CD14-positive monocyte (primary cell): ENCODE measurements at regions not wholly inside any gene's neighbourhood (a gene's known extent, or its start where the extent isn't known, plus 50 kb on each side); places are given as distances from the start of the nearest gene placed in this dataset.

Source experiments
- DNase-seq, 3 donors: peaks; one replicate each; pipeline ENCODE4 v3.0.0-alpha.2; 2011 to 2022
- H2AFZ ChIP-seq: 2 replicates; pipeline ENCODE4 v1.6.0; 2012; ENCODE audit warnings: mild to moderate bottlenecking, low read depth, low read length, inconsistent platforms; ENCODE audit not compliant: insufficient read depth, poor library complexity, severe bottlenecking
- H3K27ac ChIP-seq, 2 donors: 1 replicate in 1 of 2; 2 replicates in 1 of 2; pipeline ENCODE4 v1.5.1; 2012 to 2013; ENCODE audit warnings: low read length in 2 of 2, control low read depth in 1 of 2, inconsistent platforms in 1 of 2, low read depth in 1 of 2, mild to moderate bottlenecking in 1 of 2
- H3K27me3 ChIP-seq, 2 donors: one replicate each; pipeline versions ENCODE4 v1.6.0 to v1.6.1; 2011 to 2013; ENCODE audit warnings: low read length in 2 of 2; ENCODE audit not compliant: control insufficient read depth in 2 of 2, insufficient read depth in 2 of 2
- H3K36me3 ChIP-seq, 2 donors: replicated peaks in 1 of 2; 1 replicate in 1 of 2; 2 replicates in 1 of 2; pipeline versions ENCODE4 v1.5.1 to v1.6.1; 2012 to 2013; ENCODE audit warnings: low read length in 2 of 2, control low read depth in 1 of 2, inconsistent platforms in 1 of 2, mild to moderate bottlenecking in 1 of 2; ENCODE audit not compliant: insufficient read depth in 2 of 2, control insufficient read depth in 1 of 2
- H3K4me1 ChIP-seq, 2 donors: 1 replicate in 1 of 2; 2 replicates in 1 of 2; pipeline versions ENCODE4 v1.5.1 to v1.6.1; 2012 to 2013; ENCODE audit warnings: low read length in 2 of 2, control low read depth in 1 of 2, inconsistent platforms in 1 of 2, mild to moderate bottlenecking in 1 of 2, moderate library complexity in 1 of 2; ENCODE audit not compliant: insufficient read depth in 2 of 2, control insufficient read depth in 1 of 2
- H3K4me2 ChIP-seq: replicated peaks from 2 replicates; pipeline ENCODE3; 2012; ENCODE audit warnings: low read length, moderate library complexity, mild to moderate bottlenecking; ENCODE audit not compliant: poor library complexity, severe bottlenecking; ENCODE audit errors: extremely low read depth
- H3K4me3 ChIP-seq, 3 experiments: fragments of 200-600 bp in 1 of 3; sonication (generic) in 1 of 3; replicated peaks in 1 of 3; 1 replicate in 2 of 3; 2 replicates in 1 of 3; pipeline ENCODE4 v1.5.1; 2011 to 2013; ENCODE audit warnings: low read length in 3 of 3, mild to moderate bottlenecking in 3 of 3, control low read depth in 2 of 3, low read depth in 2 of 3, inconsistent platforms in 1 of 3, moderate library complexity in 1 of 3
- H3K79me2 ChIP-seq: 2 replicates; pipeline ENCODE4 v1.6.0; 2012; ENCODE audit warnings: mild to moderate bottlenecking, control low read depth, inconsistent platforms, low read length, moderate library complexity; ENCODE audit not compliant: insufficient read depth
- H3K9ac ChIP-seq: 2 replicates; pipeline ENCODE4 v1.6.0; 2017; ENCODE audit warnings: low read length, mild to moderate bottlenecking; ENCODE audit not compliant: insufficient read depth, poor library complexity, severe bottlenecking
- H3K9me3 ChIP-seq, 2 donors: replicated peaks in 1 of 2; 1 replicate in 1 of 2; 2 replicates in 1 of 2; pipeline versions ENCODE4 v1.5.1 to v1.6.1; 2012 to 2013; ENCODE audit warnings: low read length in 2 of 2, control low read depth in 1 of 2; ENCODE audit not compliant: control insufficient read depth in 1 of 2, insufficient read depth in 1 of 2
- H4K20me1 ChIP-seq: 2 replicates; pipeline ENCODE4 v1.6.0; 2012; ENCODE audit warnings: mild to moderate bottlenecking, low read length, control low read depth, moderate library complexity; ENCODE audit not compliant: insufficient read depth
- H3K27ac Mint-ChIP-seq, 7 donors: one replicate each; pipeline ENCODE4 v1.8.0; 2020; ENCODE audit warnings: mild to moderate bottlenecking in 7 of 7, mixed read lengths in 7 of 7, moderate library complexity in 6 of 7, inconsistent platforms in 2 of 7
- H3K27me3 Mint-ChIP-seq, 3 donors: one replicate each; pipeline ENCODE4 v1.8.0; 2021 to 2022; ENCODE audit warnings: low read depth in 3 of 3, mild to moderate bottlenecking in 3 of 3, mixed read lengths in 3 of 3, moderate library complexity in 3 of 3, inconsistent platforms in 1 of 3
- H3K36me3 Mint-ChIP-seq, 2 donors: one replicate each; pipeline ENCODE4 v1.8.0; 2020; ENCODE audit warnings: mixed read lengths in 2 of 2, inconsistent platforms in 1 of 2, mild to moderate bottlenecking in 1 of 2
- H3K4me1 Mint-ChIP-seq: one replicate; pipeline ENCODE4 v1.8.0; 2020; ENCODE audit warnings: mild to moderate bottlenecking, mixed read lengths
- H3K4me3 Mint-ChIP-seq, 2 donors: one replicate each; pipeline ENCODE4 v1.8.0; 2020; ENCODE audit warnings: mild to moderate bottlenecking in 2 of 2, mixed read lengths in 2 of 2, moderate library complexity in 1 of 2
- H3K9me3 Mint-ChIP-seq, 7 donors: one replicate each; pipeline ENCODE4 v1.8.0; 2020 to 2022; ENCODE audit warnings: mixed read lengths in 7 of 7, mild to moderate bottlenecking in 6 of 7, moderate library complexity in 6 of 7, inconsistent platforms in 2 of 7
- CTCF ChIP-seq: fragments of 200-600 bp; IDR thresholded peaks from one replicate; pipeline ENCODE4 v1.8.0; 2022; ENCODE audit warnings: antibody characterized with exemption, mild to moderate bottlenecking
- WGBS: methylation state at CpG from one replicate; pipeline ENCODE4 v1.1.5; 2013; ENCODE audit warnings: missing lambda C conversion rate; ENCODE audit not compliant: insufficient coverage; 5-methylcytosine and 5-hydroxymethylcytosine counted together
- intact Hi-C, 2 donors: fragments of 100-400 bp; cut with micrococcal nuclease; formaldehyde crosslinking; loops; one replicate each; pipeline versions ENCODE4 v1.15.0 to v1.15.1; 2023

GRCh38 chr5:90136952-90137528, 272.5 kb downstream of the CETN3 start:
- TF ChIP-seq CTCF = no peak
- peaks cover 3% of the 10 kb centered on the region for H3K4me1 Mint-ChIP-seq

GRCh38 chr5:90135779-90136378, 273.7 kb downstream of the CETN3 start:
- Histone ChIP-seq H3K9me3 (no peaks in the 10 kb centered on the region), H3K79me2 (no peaks in the 10 kb centered on the region), H3K4me2 (no peak overlapping the region), H3K36me3 (no peaks in the 10 kb centered on the region), H3K9ac (no peak overlapping the region), H3K4me1 (no peaks in the 10 kb centered on the region), H3K4me3 (no peak overlapping the region), H4K20me1 (no peaks in the 10 kb centered on the region), H2AFZ (no peak overlapping the region), H3K27ac (no peak overlapping the region), H3K27me3 (no peaks in the 10 kb centered on the region)
- no peak for TF ChIP-seq CTCF
- WGBS = 100% methylated on average over 5 of the region's 7 CpGs
- Mint-ChIP-seq H3K4me3 (no peak overlapping the region), H3K9me3 (peaks cover 0 to 5% (median 2%) of the 10 kb centered on the region in 7 donors), H3K27me3 (peaks cover 0 to 2% (median 0%) of the 10 kb centered on the region in 3 donors), H3K36me3 (no peaks in the 10 kb centered on the region), H3K27ac (no peak overlapping the region), H3K4me1 (peaks cover 14% of the 10 kb centered on the region)
- intact Hi-C loops = no loop called here
- no peak for DNase-seq

More at GRCh38 chr5:90136952-90137528, 272.5 kb downstream of the CETN3 start:
- H3K4me3 ChIP-seq = no peak overlapping the region
- no peak overlapping the region for H3K27ac ChIP-seq
- 97% methylated on average over 6 of the region's 10 CpGs for WGBS
- peaks cover 0 to 5% (median 2%) of the 10 kb centered on the region in 7 donors for H3K9me3 Mint-ChIP-seq
- no peaks in the 10 kb centered on the region for H3K9me3 ChIP-seq
- H3K27ac Mint-ChIP-seq = peak overlapping the region in 1 of 7 donors; percentile 69
- peaks cover 0 to 2% (median 0%) of the 10 kb centered on the region in 3 donors for H3K27me3 Mint-ChIP-seq
- H3K4me2 ChIP-seq = no peak overlapping the region
- H3K27me3 ChIP-seq = no peaks in the 10 kb centered on the region
- no peaks in the 10 kb centered on the region for H3K36me3 ChIP-seq
- no peak for DNase-seq
- no peak overlapping the region for H3K9ac ChIP-seq
- H2AFZ ChIP-seq = no peak overlapping the region
- H3K79me2 ChIP-seq = no peaks in the 10 kb centered on the region
- H3K4me3 Mint-ChIP-seq = no peak overlapping the region
- no peaks in the 10 kb centered on the region for H4K20me1 ChIP-seq
- H3K4me1 ChIP-seq = no peaks in the 10 kb centered on the region
- intact Hi-C loops = no loop called here
- no peaks in the 10 kb centered on the region for H3K36me3 Mint-ChIP-seq
